GM04504 (cell line): ENCODE measurements at regions not wholly inside any gene's neighbourhood (a gene's known extent, or its start where the extent isn't known, plus 50 kb on each side); places are given as distances from the start of the nearest gene placed in this dataset.
"Not testable (repeated sequence)": the region's sequence is repeated elsewhere in the genome, so short reads cannot be mapped to it uniquely, and the experiment has no call there.

Experiments
- DNase-seq: peaks from one replicate; pipeline ENCODE4 v3.0.0-alpha.2; 2012; ENCODE audit warnings: low read depth

DNA sequence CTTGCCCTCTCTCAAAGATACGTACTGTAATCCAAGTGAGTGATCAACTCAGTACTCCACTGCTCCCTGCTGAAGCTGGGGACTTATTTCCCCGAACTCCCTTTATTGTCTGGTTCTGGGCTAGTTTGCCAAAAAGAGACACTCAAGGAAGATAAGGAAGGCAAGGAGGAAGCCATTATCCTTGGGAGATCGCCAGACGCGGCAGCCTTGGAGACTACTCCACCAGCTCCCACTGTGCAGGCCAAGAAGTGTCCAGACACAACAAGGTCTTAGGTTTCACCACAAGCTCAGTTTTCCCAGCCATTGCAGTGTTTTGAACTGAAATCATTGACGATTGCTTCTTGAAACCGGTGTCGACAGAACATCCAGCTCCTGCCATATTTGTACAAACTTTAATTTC lies 439.6 kb upstream of the UBE2E3 start:
- no peak for DNase-seq

DNA sequence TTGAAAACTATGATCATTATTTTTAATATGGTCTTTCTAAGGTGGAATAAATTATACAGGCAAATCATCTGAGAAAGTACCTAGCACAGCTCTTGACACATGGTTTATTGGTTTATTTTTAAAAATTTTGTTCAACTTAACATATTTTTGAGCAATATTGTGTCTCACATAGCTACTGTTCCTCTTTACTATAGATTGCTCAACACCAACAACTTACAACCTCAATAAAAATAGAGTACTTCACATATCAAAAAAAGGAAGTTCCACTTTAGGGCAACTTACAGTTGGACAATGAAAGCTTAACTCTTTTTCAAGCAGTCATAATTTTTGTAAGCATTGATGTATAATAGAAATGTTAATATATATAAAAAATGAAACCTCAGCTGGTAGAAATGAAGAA lies 440.9 kb upstream of the UBE2E3 start:
- DNase-seq, result no peak

DNA sequence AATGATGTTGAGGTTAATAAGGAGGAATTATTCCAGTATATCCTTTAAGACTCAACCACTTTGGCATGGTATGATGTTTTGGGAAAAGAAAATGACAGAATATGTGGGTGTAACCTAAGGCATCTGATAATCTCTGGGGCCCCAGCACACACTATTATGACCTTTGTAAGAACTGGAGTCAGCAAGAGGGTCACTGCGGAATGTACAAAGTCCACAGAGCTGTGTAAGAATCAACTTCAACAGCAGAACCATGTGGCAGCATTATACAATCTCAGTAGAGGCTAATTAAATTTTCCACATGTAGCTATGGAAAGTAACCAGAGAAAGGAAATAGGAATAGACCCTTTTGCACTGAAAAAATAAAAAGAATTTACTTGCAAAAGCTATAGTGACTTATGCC lies 445.1 kb upstream of the UBE2E3 start:
- no peak for DNase-seq

DNA sequence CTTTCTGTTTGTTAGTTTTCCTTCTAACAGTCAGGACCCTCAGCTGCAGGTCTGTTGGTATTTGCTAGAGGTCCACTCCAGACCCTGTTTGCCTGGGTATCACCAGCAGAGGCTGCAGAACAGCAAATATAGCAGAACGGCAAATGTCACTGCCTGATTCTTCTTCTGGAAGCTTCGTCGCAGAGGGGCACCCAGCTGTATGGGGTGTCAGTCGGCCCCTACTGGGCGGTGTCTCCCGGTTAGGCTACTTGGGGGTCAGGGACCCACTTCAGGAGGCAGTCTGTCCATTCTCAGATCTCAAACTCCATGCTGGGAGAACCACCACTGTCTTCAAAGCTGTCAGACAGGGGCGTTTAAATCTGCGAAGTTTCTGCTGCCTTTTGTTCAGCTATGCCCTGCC lies 448.6 kb upstream of the UBE2E3 start:
- DNase-seq, result not testable (repeated sequence)

DNA sequence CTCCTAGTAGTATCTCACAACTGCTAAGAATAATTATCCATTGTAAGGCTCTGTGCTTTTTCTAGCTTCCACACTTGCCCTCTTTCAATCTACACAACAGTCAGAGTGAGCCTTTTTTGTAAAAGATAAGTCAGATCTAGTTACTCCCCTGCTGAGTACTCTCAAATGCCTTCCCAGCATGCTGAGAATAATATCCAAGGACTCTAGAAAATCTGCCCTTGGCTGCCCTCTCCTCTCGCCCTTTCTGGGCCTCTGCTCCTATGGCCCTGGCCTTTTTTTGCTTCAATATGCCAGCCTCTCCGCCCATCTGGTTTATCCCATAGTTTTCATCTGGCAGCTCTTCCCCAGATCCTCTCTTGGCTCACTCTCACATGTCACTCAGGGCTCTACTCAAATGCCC lies 455.9 kb upstream of the UBE2E3 start:
- DNase-seq, result no peak

DNA sequence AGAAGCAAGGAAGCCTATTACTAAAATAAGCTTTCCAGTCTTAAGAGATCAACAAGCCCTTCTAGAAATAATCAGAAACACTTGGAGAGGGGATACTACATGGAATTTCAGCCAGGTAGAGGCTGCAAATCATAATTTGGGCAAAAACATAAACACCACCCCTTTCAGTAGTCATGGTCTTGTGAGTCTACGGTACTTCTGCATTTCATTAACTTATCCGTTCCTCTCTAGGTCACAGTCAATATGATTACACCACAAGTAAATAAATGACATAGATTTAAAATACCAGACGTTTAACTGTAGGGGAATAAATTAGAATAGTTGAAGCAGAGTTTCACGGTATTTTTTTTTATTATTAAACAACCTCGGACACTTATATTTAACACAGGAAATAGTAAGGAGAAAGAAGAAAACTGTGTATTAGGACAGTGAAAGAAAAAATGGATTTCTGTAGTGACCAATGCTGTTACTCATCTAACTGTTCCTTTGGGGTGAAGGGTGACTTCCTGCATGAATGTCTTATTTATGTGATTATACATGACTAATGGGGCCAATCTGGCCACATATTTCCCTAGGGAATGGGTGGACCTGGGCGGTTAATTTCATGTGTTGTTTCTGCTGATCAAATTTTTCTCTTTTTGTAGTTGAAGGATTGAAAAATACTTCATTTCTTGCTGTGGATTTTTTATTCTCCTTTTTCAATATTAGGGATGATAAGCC lies 456.6 kb upstream of the UBE2E3 start:
- peak; percentile 73 for DNase-seq

DNA sequence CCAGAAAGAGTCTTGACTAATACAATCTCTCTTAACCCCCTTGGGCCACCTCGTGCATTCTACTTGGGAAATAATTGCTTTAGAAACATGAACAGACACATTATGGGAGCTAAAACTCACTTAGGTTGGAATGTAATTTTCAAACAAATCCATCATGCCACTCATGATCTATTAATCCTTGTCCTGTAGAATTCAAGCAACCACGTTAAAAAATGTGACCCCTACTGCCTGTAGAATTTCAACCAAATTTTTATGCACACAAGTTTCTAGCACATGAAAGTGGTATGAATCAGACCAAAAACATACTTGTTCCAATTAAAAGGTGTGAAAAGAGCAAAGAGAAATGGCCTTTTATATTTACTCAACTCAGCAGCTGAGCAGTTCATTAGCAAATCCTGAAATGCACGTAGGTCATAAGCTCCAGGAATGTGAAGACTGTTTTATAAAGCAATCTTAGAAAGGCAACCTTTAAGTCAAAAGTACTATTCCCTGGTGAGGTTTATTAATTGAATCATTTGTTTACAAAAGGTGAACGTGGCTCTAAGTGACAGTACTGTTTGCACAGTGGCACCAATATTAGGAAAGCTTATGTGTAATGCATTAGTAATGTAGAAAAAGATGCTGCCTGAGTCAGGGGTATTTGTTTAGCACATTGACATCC lies 459.4 kb upstream of the UBE2E3 start:
- DNase-seq, result no peak

DNA sequence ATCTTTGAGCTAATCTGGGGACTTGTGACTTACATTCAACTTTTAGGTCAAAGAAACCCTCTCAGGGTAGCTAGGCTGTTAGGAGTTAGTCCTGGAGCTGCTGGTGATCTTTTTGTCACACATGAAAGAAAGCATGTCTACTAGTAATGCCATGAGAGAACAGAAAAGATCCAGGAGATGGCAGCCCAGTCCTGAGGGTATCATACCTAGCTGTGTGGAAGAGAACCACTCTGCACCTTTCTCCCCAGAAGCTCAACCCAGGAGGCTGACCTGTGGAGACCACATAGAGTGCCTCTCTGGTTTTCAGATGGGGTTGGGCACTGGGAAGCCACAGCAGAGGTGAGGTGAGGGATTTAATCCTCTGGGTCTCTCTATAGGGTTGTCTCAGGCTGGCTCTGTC lies 460.2 kb upstream of the UBE2E3 start:
- no peak for DNase-seq

DNA sequence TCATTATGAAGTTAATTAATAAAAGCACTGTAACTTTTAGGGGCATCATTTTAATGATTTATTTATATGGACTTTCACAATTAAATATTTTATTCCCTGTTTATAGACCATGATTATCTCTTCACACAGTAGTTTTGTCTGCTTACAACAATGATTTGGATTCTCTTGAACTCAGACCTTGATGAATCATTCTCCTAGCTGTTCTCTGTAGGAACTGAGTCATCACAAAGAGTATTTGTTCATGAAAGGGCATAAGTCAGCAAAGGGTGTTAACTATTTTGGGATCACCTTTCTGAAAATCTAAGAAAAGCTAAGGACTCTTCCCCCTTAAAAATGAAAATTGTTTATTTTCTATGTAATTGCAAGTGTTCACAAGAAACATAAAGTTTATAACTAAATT lies 461.1 kb upstream of the UBE2E3 start:
- DNase-seq, result no peak

DNA sequence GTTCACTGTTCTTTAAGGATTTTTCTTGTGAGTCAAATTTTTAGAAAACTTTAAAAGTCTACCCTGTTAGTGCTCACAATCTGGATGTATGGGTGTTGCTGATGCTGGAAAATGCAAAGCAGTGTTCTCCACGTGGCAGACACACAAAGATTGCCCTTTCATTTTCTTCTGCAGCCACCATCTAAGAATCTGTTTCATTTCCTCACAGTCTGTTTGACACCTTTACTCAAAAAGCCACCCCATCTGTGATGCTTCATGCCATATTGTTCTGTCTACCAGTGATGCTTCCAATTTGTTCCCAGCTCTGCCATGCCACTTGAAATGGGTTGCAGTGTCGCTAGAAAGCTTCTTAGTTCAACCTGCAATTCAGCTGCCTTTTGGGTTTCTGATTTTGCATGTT lies 464.2 kb upstream of the UBE2E3 start:
- DNase-seq, result no peak

DNA sequence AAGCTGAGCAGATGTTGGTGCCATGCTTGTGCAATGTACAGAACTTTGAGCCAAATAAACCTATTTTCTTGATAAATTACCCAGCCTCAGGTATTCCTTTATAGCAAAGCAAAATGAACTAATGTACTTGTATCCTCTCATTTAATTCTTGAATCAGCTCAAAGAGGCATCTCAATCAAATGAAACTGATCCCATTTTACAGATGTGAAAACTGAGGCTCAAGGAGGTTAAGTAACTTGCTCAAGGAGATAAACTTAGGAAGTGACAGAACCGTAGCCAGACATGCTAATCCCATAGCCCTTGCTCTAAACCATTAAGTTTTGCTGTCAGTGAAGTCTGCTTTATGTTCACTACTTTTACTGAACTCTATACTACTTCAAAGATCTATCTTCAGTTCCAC lies 467.0 kb upstream of the UBE2E3 start:
- no peak for DNase-seq

DNA sequence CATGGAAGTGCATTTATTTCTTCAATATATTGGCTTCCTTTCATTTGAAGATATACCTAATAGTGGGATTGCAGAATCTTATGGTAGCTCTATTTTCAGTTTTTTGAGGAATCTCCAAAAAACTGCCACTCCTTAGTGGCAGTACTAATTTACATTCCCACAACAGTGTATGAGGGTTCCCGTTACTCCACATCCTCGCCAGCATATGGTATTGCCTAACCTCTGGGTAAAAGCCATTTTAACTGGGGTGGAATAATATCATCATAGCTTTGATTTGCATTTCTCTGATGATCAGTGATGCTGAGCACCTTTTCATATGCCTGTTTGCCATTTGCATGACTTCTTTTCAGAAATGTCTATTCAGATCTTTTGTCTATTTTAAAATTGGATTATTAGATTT lies 471.9 kb upstream of the UBE2E3 start:
- DNase-seq, result no peak

DNA sequence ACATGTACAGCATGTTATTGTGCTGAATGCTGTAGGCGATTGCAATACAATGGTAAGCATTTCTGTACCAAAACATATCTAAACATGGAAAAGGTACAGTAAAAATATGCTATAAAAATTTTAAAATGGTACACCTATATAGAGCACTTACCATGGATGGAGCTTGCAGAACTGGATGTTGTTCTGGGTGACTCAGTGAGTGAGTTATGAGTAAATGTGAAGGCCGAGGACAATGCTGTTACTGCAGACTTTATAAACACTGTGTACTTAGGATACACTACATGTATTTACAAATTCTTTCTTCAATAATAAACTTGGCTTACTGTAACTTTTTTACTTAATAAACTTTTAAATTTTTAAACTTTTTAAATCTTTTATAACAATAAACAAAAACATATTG lies 473.4 kb upstream of the UBE2E3 start:
- DNase-seq, result no peak

DNA sequence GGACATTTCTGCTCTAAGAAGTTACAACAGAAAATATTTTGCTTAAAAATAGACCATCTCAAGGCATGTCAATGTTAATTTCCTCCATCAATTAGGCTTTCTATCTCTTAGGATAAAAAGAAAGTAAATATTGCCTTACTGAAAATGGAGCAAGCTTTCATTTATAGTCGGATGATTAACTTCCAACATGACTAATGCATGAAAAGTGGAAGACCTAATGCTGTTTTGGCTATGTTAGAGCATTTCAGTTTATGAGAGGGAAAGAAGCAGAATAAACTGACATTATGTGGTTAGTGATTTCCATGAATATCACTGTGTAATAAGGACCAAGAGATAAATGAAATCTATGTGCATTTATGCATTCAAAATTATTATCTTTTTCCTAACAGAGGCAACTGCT lies 475.2 kb upstream of the UBE2E3 start:
- DNase-seq, result no peak

DNA sequence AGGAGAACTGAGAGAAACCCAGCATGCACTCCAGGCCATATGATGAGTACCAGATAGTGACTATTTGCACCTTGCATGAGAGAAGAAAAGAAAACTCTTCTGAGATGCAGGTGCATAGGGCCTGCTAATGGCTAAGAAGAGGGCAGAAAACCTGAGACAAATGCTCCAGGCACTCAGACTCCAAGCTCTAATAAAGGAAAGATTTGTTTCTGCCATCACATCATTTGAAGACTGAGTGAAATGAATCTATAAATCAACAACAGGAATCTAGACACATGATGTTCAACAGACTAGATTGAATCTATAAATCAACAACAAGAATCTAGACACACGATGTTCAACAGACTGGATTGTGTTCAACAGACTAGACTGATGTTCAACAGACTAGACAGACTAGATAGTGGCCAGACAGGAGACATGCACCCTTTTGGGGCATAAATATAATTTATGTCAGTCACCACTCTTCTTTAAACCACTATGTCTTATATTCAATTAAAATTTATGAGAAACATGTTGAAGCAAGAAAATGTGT lies 482.7 kb upstream of the UBE2E3 start:
- DNase-seq, result no peak

DNA sequence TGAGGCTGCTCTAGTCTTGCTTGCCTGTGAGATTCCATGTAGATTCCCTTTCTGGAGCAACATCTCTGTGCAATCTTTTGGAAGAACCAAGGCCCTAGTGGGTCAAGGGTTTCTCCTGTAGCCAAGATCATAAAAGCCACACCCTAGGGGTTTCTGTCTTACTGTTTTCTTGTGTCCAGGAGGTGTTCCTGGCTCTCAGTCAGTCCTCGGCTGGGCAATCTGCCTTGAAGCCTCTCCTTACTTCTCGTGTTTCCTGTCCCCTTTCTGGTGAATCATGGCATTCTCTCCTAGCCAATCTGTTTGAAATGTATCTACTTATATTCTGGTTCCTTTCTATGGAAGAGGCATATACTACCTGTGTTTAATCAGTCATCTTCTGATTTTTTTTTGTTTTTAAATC lies 484.8 kb upstream of the UBE2E3 start:
- no peak for DNase-seq

DNA sequence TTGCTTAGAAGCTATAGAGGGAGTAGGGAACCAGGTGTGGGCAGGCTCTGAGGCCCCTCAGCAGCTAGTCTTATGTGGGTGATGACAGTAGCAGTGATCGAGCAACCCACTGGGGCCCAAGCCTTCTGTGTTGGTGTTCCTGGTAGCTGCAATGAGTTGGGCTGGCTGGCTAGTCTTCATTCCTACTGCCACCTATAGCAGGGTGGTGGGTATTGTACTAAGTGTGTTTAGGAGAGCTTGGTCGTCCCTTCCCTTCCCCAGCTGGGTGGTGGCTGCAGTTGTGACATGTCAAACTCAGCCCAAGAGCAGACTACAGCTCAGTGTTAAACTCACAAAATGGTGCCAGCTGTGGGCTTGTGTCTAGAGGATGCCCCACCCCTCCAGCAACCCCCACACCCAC lies 486.1 kb upstream of the UBE2E3 start:
- no peak for DNase-seq

DNA sequence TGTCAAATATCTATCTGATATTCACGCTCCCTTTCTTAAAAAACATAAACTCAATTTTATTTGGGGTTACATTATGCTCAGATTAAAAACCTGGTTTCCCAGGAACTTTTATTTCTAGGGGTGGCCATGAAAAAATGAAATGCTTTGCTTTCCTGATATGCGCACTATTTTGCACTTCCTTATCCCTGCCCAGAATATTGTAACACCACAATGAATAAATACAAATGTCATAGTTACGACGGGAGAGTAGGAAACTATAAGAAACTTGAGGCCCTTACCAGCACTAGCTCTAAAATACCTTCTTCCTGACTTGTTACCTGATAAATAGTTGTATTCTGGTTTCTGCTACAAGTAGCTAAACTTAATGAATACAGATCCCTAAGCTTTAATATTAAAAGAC lies 475.6 kb upstream of the CWC22 start:
- DNase-seq, result no peak

DNA sequence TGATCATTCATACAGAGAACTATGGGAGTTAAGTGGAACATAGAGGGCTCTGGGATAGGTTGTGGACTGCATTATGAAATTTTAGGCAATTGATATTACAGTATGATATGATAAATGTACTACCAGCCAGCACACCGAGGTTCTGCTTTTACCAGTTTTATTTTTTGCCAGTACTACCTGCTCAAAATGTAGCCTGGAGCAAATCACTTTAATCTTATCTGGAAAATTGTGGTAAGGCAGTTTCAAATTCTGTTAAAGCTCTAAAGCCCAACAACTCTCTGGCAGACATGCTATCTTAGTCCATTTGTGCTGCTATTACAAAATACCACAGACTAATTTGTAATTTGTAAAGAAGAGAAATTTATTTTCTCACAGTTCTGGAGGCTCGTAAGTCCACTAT lies 474.9 kb upstream of the CWC22 start:
- no peak for DNase-seq

DNA sequence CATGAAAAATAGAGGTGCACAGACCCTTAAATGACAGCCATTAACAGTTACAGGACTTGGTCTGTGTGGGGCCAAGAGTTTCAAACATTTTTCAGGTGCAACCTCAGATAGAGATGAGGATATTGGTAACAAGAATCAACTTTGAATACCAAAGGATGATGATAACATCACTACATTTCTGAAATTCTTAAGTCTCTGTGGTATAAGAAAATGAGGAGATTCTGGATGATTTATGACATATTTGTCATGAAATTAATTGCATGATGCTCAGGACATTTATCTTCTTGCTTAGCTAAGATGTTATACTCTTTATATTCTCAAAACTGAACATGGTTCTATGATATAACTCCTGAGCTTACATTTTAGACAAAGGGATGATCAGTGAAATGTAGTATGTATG lies 471.8 kb upstream of the CWC22 start:
- peak; percentile 10 for DNase-seq

DNA sequence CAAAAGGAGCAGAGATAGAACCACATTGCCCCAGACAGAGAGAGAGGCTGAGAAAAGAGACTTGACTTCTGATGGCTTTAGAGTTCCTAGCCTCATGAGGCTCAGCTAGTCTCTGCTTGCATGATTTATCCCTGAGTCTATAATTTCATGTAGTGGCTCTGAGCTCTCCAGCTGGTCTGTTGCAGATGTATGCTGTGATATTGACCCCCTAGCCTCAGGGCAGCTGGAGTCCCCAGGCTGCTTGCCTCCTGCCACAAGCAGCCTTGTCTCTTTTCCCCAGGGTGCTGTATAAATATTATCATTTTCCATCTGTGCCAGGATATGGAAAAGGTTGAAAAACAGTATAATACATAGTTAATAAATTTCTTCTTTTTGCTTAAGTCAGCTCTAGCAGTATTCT lies 467.6 kb upstream of the CWC22 start:
- DNase-seq, result no peak

DNA sequence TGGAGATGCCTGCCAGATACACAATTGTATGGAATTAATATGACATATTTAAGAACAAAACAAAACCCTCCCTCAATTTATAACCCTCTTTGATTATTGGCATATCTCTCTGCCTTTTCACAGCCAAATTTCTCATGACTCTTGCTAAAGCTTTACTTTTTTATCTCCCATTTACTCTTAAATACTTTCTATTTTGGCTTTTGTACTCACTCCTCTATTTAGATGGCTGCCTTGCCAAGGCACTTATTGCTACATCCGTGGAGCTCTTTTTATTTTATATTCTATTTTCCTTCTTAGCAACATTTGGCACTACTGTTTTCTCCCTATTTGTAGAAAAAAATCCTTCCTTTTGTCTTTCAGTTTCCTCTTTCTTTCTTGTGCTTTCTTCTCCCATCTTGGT lies 466.4 kb upstream of the CWC22 start:
- DNase-seq, result no peak

DNA sequence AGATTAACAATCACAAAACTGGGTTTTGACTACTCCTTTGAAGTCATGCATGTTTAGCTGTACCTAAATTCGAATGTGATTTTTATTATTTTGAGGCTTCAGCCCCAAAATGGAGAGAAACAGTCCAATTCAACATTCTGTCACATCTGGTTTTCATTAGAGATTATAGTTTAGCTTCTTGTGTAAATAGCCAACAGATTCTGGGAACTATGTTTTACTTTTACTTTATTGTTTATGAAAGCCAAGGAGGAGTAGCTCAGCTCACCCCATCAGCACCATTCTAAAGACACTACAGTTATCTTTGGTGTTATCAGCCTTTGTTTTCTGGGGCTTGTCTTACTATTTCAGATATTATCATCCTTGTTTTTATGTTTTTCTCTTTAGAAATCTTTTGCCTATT lies 465.0 kb upstream of the CWC22 start:
- DNase-seq, result no peak

DNA sequence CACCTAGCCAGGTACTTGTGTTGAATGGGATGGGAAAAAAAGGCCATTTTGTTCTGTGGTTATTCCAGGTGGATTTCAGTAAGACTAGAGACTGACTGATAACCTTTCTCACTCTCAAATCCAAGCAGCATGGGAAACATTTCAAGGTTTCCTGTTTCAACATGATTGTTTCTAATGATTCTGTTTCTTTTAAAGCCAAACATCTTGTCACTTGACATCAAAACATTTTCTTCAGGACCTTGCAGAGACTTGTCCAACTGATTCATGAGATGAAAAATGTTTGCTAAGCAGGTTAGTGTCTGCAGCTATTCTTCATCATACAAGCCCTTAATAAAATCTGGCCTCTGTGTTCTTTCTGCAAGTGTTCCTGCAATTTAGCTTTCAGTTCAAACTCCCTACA lies 456.5 kb upstream of the CWC22 start:
- no peak for DNase-seq
